ENCODE measurements at regions not wholly inside any gene's neighbourhood (a gene's known extent, or its start where the extent isn't known, plus 50 kb on each side); places are given as distances from the start of the nearest gene placed in this dataset.

- Histone ChIP-seq H3K9me3 (ENCODE audit: control insufficient read depth, insufficient read depth, low read depth, low read length) (no peaks in the 10 kb centered on the region), H3K27ac (ENCODE audit: extremely low read depth, low read depth, low read length) (no peak overlapping the region), H3K36me3 (ENCODE audit: control insufficient read depth in 2 of 2, insufficient read depth in 1 of 2, low read length in 2 of 2) (no peaks in the 10 kb centered on the region), H3K4me1 (ENCODE audit: control insufficient read depth, insufficient read depth, low read length) (no peaks in the 10 kb centered on the region), H3K4me3 (ENCODE audit: low read depth, low read length) (no peak overlapping the region)
- TF ChIP-seq ZNF223 (tag by site-specific recombination; IDR thresholded peaks at IDR 0.05) = no peak
- no peak for TF ChIP-seq ZNF629 (tag by site-specific recombination; IDR thresholded peaks at IDR 0.05)
- no peak for TF ChIP-seq ZNF19 (tag by site-specific recombination; IDR thresholded peaks at IDR 0.05; ENCODE audit: low read depth)
- no peak for TF ChIP-seq ZNF830 (tag by site-specific recombination; IDR thresholded peaks at IDR 0.05; ENCODE audit: low read depth)
- no peak for TF ChIP-seq ZNF18 (tag by site-specific recombination; IDR thresholded peaks at IDR 0.05)
- TF ChIP-seq ZNF792 (tag by site-specific recombination; IDR thresholded peaks at IDR 0.05) = no peak
- no peak for TF ChIP-seq EGR2 (tag by site-specific recombination; IDR thresholded peaks at IDR 0.05; ENCODE audit: low read depth)
- no peak for TF ChIP-seq ZNF777 (tag by site-specific recombination; IDR thresholded peaks at IDR 0.05; ENCODE audit: borderline replicate concordance)
- ChIA-PET POLR2A (no interaction called here), CTCF (no interaction called here)
Measured at GRCh38 chr2:105634198-105634597, 110.5 kb upstream of the NCK2 start.

- CTCF ChIA-PET = interaction anchor here (0.6 to 1.2 kb wide), 3 partner anchors 14 to 684 kb away, joined by 4 to 6 read pairs (median 5); no protein-coding TSS in a partner anchor
- Histone ChIP-seq H3K27ac (ENCODE audit: extremely low read depth, low read depth, low read length) (no peak overlapping the region), H3K4me1 (ENCODE audit: control insufficient read depth, insufficient read depth, low read length) (no peaks in the 10 kb centered on the region)
Measured at GRCh38 chr2:105631922-105632321, 112.8 kb upstream of the NCK2 start.

GRCh38 chr2:105631011-105631410 lies 113.7 kb upstream of the NCK2 start:
- Histone ChIP-seq H3K4me3 (ENCODE audit: low read depth, low read length) (no peak overlapping the region), H3K36me3 (ENCODE audit: control insufficient read depth in 2 of 2, insufficient read depth in 1 of 2, low read length in 2 of 2) (no peaks in the 10 kb centered on the region), H3K4me1 (ENCODE audit: control insufficient read depth, insufficient read depth, low read length) (no peaks in the 10 kb centered on the region), H3K9me3 (ENCODE audit: control insufficient read depth, insufficient read depth, low read depth, low read length) (no peaks in the 10 kb centered on the region), H3K27ac (ENCODE audit: extremely low read depth, low read depth, low read length) (no peak overlapping the region)
- ChIA-PET CTCF (interaction anchor here (0.6 to 1.2 kb wide), 2 partner anchors 15 to 27 kb away, joined by 4 to 6 read pairs; no protein-coding TSS in a partner anchor), POLR2A (no interaction called here)
- TF ChIP-seq ZNF473 (tag by site-specific recombination; IDR thresholded peaks at IDR 0.05) = no peak
- TF ChIP-seq ZNF248 (tag by site-specific recombination; IDR thresholded peaks at IDR 0.05) = no peak
- no peak for TF ChIP-seq ZNF341 (tag by site-specific recombination; IDR thresholded peaks at IDR 0.05; ENCODE audit: low read depth)
- TF ChIP-seq ZNF112 (tag by site-specific recombination; IDR thresholded peaks at IDR 0.05) = no peak

More at GRCh38 chr2:105631922-105632321, 112.8 kb upstream of the NCK2 start:
- Histone ChIP-seq H3K36me3 (ENCODE audit: control insufficient read depth in 2 of 2, insufficient read depth in 1 of 2, low read length in 2 of 2) (no peaks in the 10 kb centered on the region), H3K9me3 (ENCODE audit: control insufficient read depth, insufficient read depth, low read depth, low read length) (no peaks in the 10 kb centered on the region), H3K4me3 (ENCODE audit: low read depth, low read length) (no peak overlapping the region)
- no peak for TF ChIP-seq ZNF785 (tag by site-specific recombination; IDR thresholded peaks at IDR 0.05)
- no peak for TF ChIP-seq ZNF311 (tag by site-specific recombination; IDR thresholded peaks at IDR 0.05; ENCODE audit: borderline replicate concordance)
- no peak for TF ChIP-seq KLF8 (tag by site-specific recombination; IDR thresholded peaks at IDR 0.05)
- no peak for TF ChIP-seq ZNF677 (tag by site-specific recombination; IDR thresholded peaks at IDR 0.05)
- TF ChIP-seq ZBTB1 (tag by site-specific recombination; IDR thresholded peaks at IDR 0.05) = no peak
- TF ChIP-seq ZNF830 (tag by site-specific recombination; IDR thresholded peaks at IDR 0.05; ENCODE audit: low read depth) = no peak
- no peak for TF ChIP-seq ZNF449 (tag by site-specific recombination; IDR thresholded peaks at IDR 0.05)
- TF ChIP-seq IKZF3 (tag by site-specific recombination; IDR thresholded peaks at IDR 0.05) = no peak
- TF ChIP-seq ZNF112 (tag by site-specific recombination; IDR thresholded peaks at IDR 0.05) = no peak
- no peak for TF ChIP-seq ZNF626 (tag by site-specific recombination; IDR thresholded peaks at IDR 0.05)
- TF ChIP-seq ZNF585B (tag by site-specific recombination; IDR thresholded peaks at IDR 0.05) = no peak
- no peak for TF ChIP-seq ZNF354C (tag by site-specific recombination; IDR thresholded peaks at IDR 0.05; ENCODE audit: borderline replicate concordance, low read depth)
- TF ChIP-seq ZNF549 (tag by site-specific recombination; IDR thresholded peaks at IDR 0.05) = no peak
- POLR2A ChIA-PET = no interaction called here
